Activated CD4-positive, alpha-beta T cell treated with anti-CD3 and anti-CD28 coated beads for 24 hours (primary cell): ENCODE measurements at regions not wholly inside any gene's neighbourhood (a gene's known extent, or its start where the extent isn't known, plus 50 kb on each side); places are given as distances from the start of the nearest gene placed in this dataset.
"Not testable (repeated sequence)": the region's sequence is repeated elsewhere in the genome, so short reads cannot be mapped to it uniquely, and the experiment has no call there.

Experiments used
- DNase-seq, 2 donors: peaks; one replicate each; pipeline ENCODE4 v3.0.0-alpha.2; 2020; ENCODE audit warnings: low read depth in 2 of 2

DNA sequence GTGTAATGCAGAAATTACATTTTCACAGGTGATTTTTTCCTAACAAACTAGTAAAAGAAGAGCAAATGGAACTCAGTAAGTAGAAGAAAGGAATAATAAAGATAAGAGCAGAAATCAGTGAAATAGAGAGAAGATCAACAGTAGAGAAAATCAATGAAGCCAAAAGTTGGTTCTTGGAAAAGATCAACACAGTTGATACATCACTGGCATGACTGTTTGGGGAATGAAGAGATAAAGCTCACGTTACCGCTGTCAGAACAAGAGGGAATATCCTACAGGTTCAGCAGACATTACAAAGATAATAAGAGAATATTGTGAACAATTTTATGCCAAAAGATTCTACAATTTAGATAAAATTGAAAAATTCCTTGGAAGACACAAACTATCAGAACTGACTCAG, 146.4 kb downstream of the ACTR3B start:
- no peak for DNase-seq

- DNase-seq, result no peak
Measured at GRCh38 chr7:152907042-152907761, 147.7 kb downstream of the ACTR3B start.

DNA sequence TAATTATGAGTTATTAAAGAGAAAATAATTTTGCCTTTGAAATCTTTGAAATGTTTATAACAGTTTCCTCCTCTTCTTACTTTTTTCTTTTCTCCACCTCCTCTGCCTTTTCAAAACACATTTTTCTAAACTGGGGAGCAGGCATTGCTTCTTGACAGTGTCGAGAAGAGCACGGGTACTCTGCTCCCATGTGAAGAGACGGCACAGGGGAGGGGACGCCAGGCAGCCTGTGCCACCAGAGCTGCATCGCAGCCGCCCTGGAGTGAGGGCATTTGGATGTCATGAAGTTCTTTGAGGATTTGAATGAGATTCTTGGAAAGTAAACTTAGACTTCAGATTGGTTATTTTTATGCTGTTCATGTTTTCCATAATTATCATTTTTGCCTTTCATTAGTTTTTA, 149.7 kb downstream of the ACTR3B start:
- no peak for DNase-seq

DNA sequence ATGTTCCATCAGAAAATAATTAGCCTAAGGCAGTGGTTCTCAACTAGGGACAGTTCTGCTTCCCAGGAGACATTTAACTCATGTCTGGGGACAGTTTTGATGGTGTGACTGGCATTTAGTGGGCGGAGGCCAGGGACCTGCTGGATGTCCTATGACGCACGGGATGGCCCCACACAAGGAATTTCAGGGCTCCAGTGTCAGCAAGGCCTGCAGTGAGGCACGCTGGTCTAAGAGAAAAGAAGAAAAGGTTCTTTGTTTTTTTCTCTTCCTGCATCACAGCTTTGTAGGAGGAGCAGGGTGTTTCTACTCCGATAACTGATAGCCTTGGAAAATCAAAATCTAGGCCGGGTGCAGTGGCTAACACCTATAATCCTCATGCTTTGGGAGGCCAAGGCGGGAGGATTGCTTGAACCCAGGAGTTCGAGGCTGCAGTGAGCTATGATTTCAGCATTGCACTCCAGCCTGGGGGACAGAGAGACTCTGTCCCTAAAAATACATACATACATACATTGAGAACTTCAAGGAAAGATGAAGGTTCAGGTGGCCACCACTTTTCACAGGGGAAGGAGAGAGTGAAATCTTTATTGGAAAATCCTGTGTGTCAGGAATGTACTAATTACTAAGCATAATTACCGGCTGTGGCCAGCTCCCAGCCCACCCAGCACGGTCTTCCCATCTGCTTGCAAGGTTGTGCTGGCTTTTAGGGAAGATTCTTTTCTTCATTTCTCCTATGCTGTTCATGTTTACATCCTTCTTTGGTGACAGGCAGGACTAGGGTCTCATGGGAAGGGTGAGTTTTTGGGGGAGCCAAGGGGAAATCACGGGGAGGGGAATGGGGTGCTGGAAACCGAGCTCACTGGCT, 150.4 kb downstream of the ACTR3B start:
- DNase-seq, result no peak

DNA sequence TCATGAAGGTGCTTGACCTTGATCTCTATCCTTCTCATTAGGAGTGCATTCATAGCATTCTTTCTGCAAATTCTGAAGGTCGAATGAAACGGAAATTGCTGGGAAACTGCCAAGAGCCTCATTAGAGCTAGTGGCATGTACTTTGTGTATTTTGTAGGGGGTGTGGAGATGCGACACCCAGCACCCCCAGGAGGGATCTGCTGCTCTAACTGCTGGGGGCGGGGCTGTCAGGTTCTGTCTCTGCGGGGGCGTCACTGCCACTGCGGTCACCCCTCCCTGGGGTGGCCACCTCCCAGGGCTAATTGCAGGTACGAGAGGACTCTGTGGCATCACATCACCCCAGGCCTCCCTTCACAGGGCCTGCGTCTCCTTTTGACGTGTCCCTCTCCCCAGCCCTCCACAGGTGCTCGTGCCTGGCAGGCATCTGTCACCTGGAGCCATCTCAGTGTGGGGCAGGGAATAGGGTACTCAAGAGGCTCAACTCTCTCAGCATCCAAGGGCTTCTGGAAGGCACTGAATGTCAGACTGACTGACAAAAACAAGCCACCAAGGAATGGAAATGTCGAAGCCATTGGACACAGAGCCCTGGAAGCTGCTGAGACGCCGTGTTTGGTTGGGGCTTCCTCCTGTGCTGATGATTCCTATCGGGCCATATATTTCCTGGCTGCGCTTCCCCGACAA, 151.1 kb downstream of the ACTR3B start:
- no peak for DNase-seq

DNA sequence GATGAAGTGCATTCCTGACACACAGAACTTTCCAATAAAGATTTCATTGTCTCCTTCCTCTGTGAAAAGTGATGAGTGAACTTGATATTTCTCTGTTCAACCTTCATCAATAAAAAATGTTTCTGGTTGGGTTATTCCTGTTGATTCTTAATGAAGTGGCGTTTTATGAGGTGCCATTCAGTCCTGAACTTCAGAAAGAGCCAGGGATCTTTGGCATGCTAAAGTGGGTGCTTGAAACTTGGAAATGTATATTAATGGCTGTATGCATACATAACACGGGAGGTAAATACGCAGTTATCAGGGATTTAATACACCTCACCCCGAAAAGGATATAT, 151.6 kb downstream of the ACTR3B start:
- DNase-seq, result no peak

DNA sequence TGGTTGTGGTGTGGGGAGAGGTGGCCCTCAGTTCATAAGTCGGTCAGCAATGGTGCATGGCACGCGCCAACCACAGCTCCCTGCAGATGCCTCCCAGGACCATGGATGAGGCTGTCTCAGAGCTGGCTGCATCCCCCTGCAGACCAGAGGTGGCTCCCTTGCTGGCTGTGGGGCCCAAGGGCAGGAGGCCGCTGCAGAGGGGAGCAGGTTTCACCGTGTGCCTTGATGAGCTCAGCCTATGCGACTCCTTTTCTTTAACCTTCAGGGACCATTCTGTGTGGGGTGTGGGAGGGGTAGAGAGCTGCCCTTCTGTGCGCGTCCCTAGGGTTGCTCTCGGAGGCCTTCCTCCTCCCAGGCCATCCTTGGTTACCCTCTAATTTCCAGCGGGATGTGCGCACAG, 152.4 kb downstream of the ACTR3B start:
- DNase-seq, result no peak

GRCh38 chr7:152912511-152912910, 153.0 kb downstream of the ACTR3B start:
- no peak for DNase-seq

DNA sequence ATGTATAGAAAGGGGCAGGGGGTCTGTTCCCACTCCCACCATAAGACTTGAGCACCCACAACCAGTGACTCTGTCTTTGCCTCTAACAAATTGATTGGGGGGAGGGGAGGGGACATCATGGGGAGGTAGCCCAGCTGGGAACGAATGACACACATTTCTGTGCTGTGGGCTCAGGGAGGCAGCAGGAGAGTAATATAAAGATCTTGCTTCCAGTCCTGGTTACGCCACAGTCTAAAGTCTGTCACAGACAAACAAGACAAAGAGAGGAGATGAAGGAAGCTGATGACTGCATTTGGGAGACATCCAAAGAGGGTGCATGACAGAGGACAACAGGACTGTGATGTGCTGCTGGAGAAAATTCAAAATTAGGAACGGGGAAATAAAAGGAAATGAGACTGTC, 153.9 kb downstream of the ACTR3B start:
- DNase-seq, result no peak

DNA sequence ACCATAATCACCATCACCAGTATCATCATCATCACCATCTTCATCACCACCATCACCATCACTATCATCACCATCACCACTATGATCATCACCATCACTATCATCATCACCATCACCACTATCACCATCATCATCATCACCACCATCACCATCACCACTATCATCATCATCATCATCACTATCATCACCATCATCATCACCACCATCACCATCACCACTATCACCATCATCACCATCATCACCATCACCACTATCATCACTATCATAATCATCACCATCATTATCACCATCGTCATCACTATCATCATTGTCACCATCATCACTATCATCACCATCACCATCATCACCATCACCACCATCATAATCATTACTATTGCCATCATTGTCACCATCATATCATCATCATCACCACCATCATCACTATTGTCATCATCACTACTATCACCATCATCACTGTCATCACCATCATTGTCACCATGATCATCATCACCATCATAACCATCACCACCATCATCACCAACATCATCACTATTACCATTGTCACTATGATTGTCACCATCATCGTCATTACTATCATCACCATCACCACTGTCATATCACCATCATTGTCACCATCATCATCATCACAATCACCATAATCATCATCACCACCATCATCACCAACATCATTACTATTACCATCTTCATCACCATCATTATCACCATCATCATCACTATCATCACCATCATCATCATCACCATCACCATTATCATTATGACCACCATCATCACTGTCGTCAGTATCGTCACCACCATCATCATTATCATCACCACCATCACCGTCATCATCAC, 154.7 kb downstream of the ACTR3B start:
- no peak for DNase-seq

DNA sequence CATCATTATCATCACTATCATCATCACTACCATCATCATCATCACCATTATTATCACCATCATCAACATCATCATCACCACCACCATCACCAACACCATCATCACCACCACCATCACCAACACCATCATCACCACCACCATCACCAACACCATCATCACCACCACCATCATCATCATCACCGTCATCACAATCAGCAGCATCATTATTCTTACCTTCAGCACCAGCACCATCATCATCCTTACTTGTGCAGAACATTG, 155.2 kb downstream of the ACTR3B start:
- DNase-seq, result not testable (repeated sequence)

- DNase-seq, result no peak
Measured at GRCh38 chr7:152922318-152923081, 162.9 kb downstream of the ACTR3B start.

DNA sequence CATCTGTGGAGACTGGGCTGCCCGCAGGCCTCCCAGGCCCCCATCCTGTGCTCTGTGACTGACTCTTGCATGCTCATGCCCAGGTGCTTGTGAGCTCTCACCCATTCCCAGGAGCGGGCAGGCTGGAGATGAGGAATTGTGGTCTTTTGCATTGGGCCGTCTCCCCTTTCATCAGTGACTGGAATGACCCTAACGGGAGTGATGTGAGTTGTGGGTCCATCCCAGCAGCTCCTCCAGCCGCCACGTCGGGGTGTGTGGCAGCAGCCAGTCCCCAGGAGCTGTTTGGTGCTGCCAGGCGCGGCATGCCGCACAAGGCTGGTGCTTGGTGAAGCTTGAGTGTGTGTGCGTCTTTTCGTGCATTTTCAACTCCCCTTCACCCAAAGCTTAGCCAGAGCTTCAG, 164.2 kb downstream of the ACTR3B start:
- no peak for DNase-seq

DNA sequence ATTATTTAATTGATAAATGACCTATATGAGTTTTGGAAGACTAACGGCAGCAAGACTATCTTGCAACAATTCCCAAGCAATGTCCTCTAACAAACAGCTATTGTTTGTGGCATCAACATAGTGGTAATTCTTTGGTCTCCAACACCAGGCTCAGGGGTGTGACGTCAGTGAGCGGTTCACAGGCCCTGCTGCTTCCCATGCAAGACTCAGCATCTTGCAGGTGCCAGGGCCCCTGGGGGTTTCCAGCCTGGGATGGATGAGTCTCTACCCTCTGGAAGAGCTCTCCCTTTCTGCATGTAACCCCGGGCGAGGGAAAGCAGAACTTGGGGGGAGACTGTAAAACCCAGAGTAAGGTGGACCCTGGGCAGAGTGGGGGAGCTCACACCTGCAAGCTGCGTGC, 164.7 kb downstream of the ACTR3B start:
- DNase-seq, result no peak

DNA sequence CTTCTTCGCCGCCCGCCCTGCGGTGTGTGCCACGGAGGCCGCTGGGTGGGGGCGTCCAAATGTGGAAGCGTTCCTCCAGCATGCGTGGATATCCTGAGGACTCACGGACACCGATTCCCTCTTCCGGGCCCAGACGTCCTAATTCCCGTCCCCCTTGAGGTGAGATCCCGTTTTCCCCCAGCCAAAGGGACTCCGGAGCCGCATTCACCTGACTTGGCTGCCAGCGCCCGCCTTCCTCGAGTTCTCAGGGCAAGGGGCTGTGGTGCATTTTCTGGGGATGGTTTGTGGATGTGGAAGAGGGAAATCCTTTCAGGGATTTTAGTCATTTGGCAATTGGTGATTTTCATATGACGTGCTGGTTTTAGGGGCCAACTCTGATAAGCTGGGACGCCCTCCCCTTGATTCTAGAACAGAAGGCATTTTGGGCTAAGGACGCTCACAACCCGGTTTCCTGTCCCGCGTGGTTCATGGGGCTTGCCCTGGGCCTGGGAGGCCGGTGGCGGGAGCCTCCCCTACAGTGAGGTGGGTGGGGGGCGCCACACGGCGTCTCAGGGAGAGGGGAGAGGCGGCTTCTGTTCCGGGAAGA, 165.4 kb downstream of the ACTR3B start:
- DNase-seq, result no peak

DNA sequence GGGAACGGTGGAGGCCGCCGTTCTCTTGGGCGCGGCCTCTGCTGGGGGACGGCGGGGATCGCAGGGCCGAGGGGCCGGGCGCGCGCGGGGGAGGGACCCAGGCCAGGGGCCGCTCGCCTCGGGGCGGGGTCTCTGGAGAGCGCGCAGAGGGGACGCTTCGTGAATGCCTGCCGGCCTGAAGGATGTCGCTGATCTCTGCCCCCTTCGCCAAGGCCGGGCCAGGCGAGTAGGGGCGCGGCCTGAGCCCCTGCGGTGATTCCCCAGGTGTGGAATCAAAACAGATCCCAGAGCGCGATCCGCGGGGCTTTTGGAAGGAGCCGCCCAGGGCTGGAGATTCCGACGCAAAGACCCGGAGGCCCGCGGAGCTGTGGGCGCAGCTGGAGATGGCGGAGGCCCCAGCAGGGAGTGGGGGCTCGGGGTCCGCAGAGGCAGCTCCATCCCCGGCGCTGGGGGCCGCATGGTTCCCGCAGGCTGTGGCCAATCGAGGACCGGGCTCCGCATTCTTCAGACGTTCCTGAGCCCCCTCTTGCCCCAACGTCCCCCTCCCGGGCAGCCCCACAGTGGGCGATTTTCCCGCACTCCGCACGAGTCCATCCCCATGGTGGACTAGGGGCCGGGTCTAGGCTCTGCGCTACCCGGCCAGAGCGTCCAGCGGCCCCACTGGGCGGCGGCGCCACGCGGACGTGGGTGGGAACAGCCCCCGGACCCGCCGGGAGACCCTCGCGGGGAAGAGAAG, 166.0 kb downstream of the ACTR3B start:
- DNase-seq, result no peak

DNA sequence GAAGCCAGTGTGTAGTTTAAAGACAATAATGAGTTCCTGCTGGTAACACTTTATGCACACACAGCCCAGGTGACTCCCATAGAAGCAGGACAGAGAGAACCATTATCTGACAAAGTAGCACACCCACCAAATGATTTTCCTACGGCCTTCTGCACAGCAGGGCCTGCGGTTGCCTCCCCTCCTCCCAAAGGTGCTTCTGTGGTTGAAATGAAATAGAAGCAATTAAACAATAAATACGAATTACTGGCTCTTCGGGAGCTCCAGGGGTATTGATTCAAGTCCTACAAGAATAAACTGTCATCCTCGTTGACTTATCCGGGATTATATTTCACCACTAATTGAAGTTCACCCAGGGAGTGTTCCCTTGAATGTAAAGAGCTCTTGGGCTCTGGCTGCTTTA, 172.1 kb downstream of the ACTR3B start:
- DNase-seq, result no peak

GRCh38 chr7:152937282-152937681, 177.7 kb downstream of the ACTR3B start:
- DNase-seq, result no peak

- not testable (repeated sequence) for DNase-seq
Measured at GRCh38 chr7:152946616-152947015, 187.1 kb downstream of the ACTR3B start.

GRCh38 chr7:152947686-152948085, 188.1 kb downstream of the ACTR3B start:
- no peak for DNase-seq
